K562 (cell line): ENCODE measurements at regions not wholly inside any gene's neighbourhood (a gene's known extent, or its start where the extent isn't known, plus 50 kb on each side); places are given as distances from the start of the nearest gene placed in this dataset.

Experiments
- ATAC-seq: fragments of 200-7000 bp; cut with Tn5 transposase; 3 replicates; pipeline ENCODE4 v1.9.1; 2020; ENCODE audit warnings: moderate library complexity
- BruUV-seq: library from RNA; stranded (reverse); fragments of 400-500 nt; replicated peaks from 2 replicates; lab custom pipeline; 2021; lab: Mats Ljungman, UMichigan
- CTCF ChIA-PET: fragments of 300-600 bp; formaldehyde crosslinking; extraction: SDS; loops from one replicate; lab custom pipeline; 2021; ENCODE audit warnings: low intra/inter-chr PET ratio; lab: Yijun Ruan, JAX
- POLR2A ChIA-PET: fragments of 300-600, 350-650 bp; sonication (Branson Sonifier 250); formaldehyde crosslinking; extraction: SDS; loops from one replicate; lab custom pipeline; 2021; ENCODE audit warnings: antibody characterized with exemption, inconsistent platforms; lab: Yijun Ruan, JAX
- DNase-seq, 4 experiments: peaks; one replicate each; pipeline versions ENCODE4 v3.0.0 to v3.0.0-alpha.2; 2011 to 2018; ENCODE audit warnings: low spot score in 3 of 4, mixed read lengths in 3 of 4; ENCODE audit errors: extremely low read depth in 1 of 4
- FAIRE-seq: peaks from 2 replicates; lab custom pipeline; 2011; peaks lifted over from hg19 to GRCh38; lab: Jason Lieb, UNC
- H2AFZ ChIP-seq: 2 replicates; pipeline ENCODE4 v1.6.0; 2011; ENCODE audit warnings: low read depth, low read length, control low read depth, inconsistent platforms
- H3K27ac ChIP-seq: fragments of 200-600 bp; 3 replicates; pipeline ENCODE4 v1.8.0; 2011; ENCODE audit warnings: low read depth, mild to moderate bottlenecking, control low read depth, inconsistent platforms, low read length, moderate library complexity, mixed read lengths; ENCODE audit errors: extremely low read depth
- H3K27me3 ChIP-seq, 2 experiments: fragments of 300-600 bp in 1 of 2; 2 replicates in 1 of 2; 3 replicates in 1 of 2; pipeline versions ENCODE4 v1.6.0 to v1.8.0; 2011; ENCODE audit warnings: inconsistent platforms in 2 of 2, low read length in 2 of 2, mild to moderate bottlenecking in 1 of 2, mixed read lengths in 1 of 2, moderate library complexity in 1 of 2; ENCODE audit not compliant: control insufficient read depth in 2 of 2, insufficient read depth in 2 of 2
- H3K36me3 ChIP-seq: fragments of 300-600 bp; 3 replicates; pipeline ENCODE4 v1.8.0; 2011; ENCODE audit warnings: mild to moderate bottlenecking, low read length, inconsistent platforms; ENCODE audit not compliant: control insufficient read depth, insufficient read depth
- H3K4me1 ChIP-seq, 2 experiments: fragments of 200-600 bp in 1 of 2; replicated peaks in 1 of 2; 2 replicates in 1 of 2; 3 replicates in 1 of 2; pipeline versions ENCODE4 v1.5.1 to v1.8.0; 2011; ENCODE audit warnings: inconsistent platforms in 2 of 2, low read length in 2 of 2, mild to moderate bottlenecking in 1 of 2, mixed read lengths in 1 of 2, moderate library complexity in 1 of 2; ENCODE audit not compliant: control insufficient read depth in 2 of 2, insufficient read depth in 2 of 2
- H3K4me2 ChIP-seq: 2 replicates; pipeline ENCODE4 v1.6.1; 2011; ENCODE audit warnings: low read length, control low read depth, inconsistent platforms, mixed read lengths; ENCODE audit not compliant: insufficient read depth
- H3K4me3 ChIP-seq: fragments of 200-600 bp; sonication (generic), shearing (Covaris generic); 2 replicates; pipeline ENCODE4 v1.5.1; 2016; ENCODE audit warnings: control low read depth, inconsistent platforms
- H3K79me2 ChIP-seq: fragments of 200-600 bp; 3 replicates; pipeline ENCODE4 v1.8.0; 2011; ENCODE audit warnings: low read length, inconsistent platforms; ENCODE audit not compliant: control insufficient read depth, insufficient read depth
- H3K9ac ChIP-seq, 2 experiments: 2 replicates each; pipeline versions ENCODE4 v1.6.0 to v1.6.1; 2011; ENCODE audit warnings: low read depth in 2 of 2, low read length in 2 of 2, control low read depth in 1 of 2, inconsistent platforms in 1 of 2, mild to moderate bottlenecking in 1 of 2, mixed read lengths in 1 of 2; ENCODE audit not compliant: insufficient read depth in 1 of 2
- H3K9me1 ChIP-seq: one replicate; pipeline ENCODE4 v1.6.0; 2011; ENCODE audit warnings: inconsistent platforms, mild to moderate bottlenecking, low read length, moderate library complexity; ENCODE audit not compliant: control insufficient read depth, insufficient read depth
- H3K9me3 ChIP-seq: replicated peaks from 2 replicates; pipeline ENCODE4 v1.5.1; 2011; ENCODE audit warnings: low read depth, low read length, inconsistent platforms; ENCODE audit not compliant: control insufficient read depth, insufficient read depth
- H4K20me1 ChIP-seq: replicated peaks from 2 replicates; pipeline ENCODE4 v1.6.1; 2011; ENCODE audit warnings: low read length, inconsistent platforms, mixed read lengths; ENCODE audit not compliant: control insufficient read depth, insufficient read depth
- ARID1B ChIP-seq: fragments of 450-650 bp; IDR thresholded peaks from 2 replicates; pipeline ENCODE4 v1.6.1; 2016; ENCODE audit warnings: antibody characterized with exemption, mild to moderate bottlenecking, inconsistent platforms
- FOXP1 ChIP-seq: sonication (generic); formaldehyde crosslinking; IDR thresholded peaks from 2 replicates; pipeline ENCODE4 v1.8.0; 2022; ENCODE audit warnings: mild to moderate bottlenecking, missing genetic modification reagents
- HBP1 ChIP-seq: fragments of 450-650 bp; formaldehyde crosslinking; IDR thresholded peaks from 2 replicates; pipeline ENCODE4 v1.4.0; 2022; ENCODE audit warnings: missing genetic modification characterization
- HDAC1 ChIP-seq, 2 experiments: fragments of 450-650 bp; IDR thresholded peaks; 2 replicates each; pipeline ENCODE4 v1.6.1; 2016 to 2017; ENCODE audit warnings: inconsistent platforms in 1 of 2, mild to moderate bottlenecking in 1 of 2, moderate library complexity in 1 of 2
- HDAC3 ChIP-seq: fragments of 450-650 bp; IDR thresholded peaks from 2 replicates; pipeline ENCODE4 v1.6.1; 2018; ENCODE audit warnings: borderline replicate concordance, mild to moderate bottlenecking, moderate library complexity; ENCODE audit not compliant: partially characterized antibody
- KDM1A ChIP-seq, 2 experiments: fragments of 450-650 bp; IDR thresholded peaks; 2 replicates each; pipeline ENCODE4 v1.6.1; 2016; ENCODE audit warnings: mild to moderate bottlenecking in 2 of 2
- POLR2B ChIP-seq: fragments of 450-650 bp; IDR thresholded peaks from 2 replicates; pipeline ENCODE4 v1.6.1; 2018; ENCODE audit warnings: low read depth; ENCODE audit not compliant: partially characterized antibody
- SUPT5H ChIP-seq: fragments of 450-650 bp; IDR thresholded peaks from 2 replicates; pipeline ENCODE4 v1.6.1; 2016
- WGBS: fragments of 100-300 bp; shearing (Covaris generic); methylation state at CpG from one replicate; pipeline ENCODE4 v1.1.6; 2016; ENCODE audit warnings: low coverage, mixed read lengths; ENCODE audit not compliant: insufficient coverage; ENCODE audit errors: missing lambda C conversion rate; 5-methylcytosine and 5-hydroxymethylcytosine counted together
- in situ Hi-C: fragments of 300-500 bp; cut with MboI; formaldehyde crosslinking; loops from 4 replicates; pipeline ENCODE4 v1.15.0; 2018; ENCODE audit warnings: inconsistent platforms, mixed read lengths
- intact Hi-C: fragments of 100-400 bp; cut with micrococcal nuclease; formaldehyde crosslinking; loops from 2 replicates; pipeline ENCODE4 v1.14.2; 2022
- TF ChIP-seq, protein P1 (sequence below): fragments of 450-650 bp; IDR thresholded peaks from 2 replicates; pipeline ENCODE4 v1.6.1; 2017; ENCODE audit warnings: antibody characterized with exemption

- no peak for DNase-seq
- Histone ChIP-seq H3K4me3 (no peak overlapping the region), H3K9me3 (no peaks in the 10 kb centered on the region), H4K20me1 (0 out of 2 replicates have a peak, but pooled peaks cover 3% of the 10 kb centered on the region), H3K27me3 (no peaks in the 10 kb centered on the region), H3K4me1 (no peaks in the 10 kb centered on the region), H3K9ac (no peak overlapping the region), H3K4me2 (no peak overlapping the region), H3K36me3 (peaks cover 6% of the 10 kb centered on the region; the same call in 2 of the 3 replicates), H3K9me1 (no peaks in the 10 kb centered on the region), H3K27ac (no peak overlapping the region), H2AFZ (no peak overlapping the region), H3K79me2 (no peaks in the 10 kb centered on the region)
- 50% methylated on average over 1 of the region's 1 CpG for WGBS
- no TSS peak for BruUV-seq
- ChIA-PET POLR2A (no interaction called here), CTCF (no interaction called here)
- FAIRE-seq = no peak
- no peak for ATAC-seq
- in situ Hi-C loops (no loop called here), intact Hi-C loops (no loop called here)
- TF ChIP-seq KDM1A (IDR thresholded peaks at IDR 0.05) (0 out of 4 replicates have a peak, but pooled peaks of 1 of the 2 experiments have one; percentile 38), ARID1B (0 out of 2 replicates have a peak, but pooled peaks have one; percentile 19), POLR2B (peak; percentile 38), HDAC1 (IDR thresholded peaks at IDR 0.05) (peak; percentile 10 to 75; a peak in 2 of 4 replicates), HBP1 (CRISPR knock-in tag) (peak; percentile 5; the same call in 1 of the 2 replicates), SUPT5H (peak; percentile 39; the same call in 1 of the 2 replicates), FOXP1 (CRISPR knock-in tag) (no peak), HDAC3 (peak; percentile 29)
- TF ChIP-seq, protein P1, sequence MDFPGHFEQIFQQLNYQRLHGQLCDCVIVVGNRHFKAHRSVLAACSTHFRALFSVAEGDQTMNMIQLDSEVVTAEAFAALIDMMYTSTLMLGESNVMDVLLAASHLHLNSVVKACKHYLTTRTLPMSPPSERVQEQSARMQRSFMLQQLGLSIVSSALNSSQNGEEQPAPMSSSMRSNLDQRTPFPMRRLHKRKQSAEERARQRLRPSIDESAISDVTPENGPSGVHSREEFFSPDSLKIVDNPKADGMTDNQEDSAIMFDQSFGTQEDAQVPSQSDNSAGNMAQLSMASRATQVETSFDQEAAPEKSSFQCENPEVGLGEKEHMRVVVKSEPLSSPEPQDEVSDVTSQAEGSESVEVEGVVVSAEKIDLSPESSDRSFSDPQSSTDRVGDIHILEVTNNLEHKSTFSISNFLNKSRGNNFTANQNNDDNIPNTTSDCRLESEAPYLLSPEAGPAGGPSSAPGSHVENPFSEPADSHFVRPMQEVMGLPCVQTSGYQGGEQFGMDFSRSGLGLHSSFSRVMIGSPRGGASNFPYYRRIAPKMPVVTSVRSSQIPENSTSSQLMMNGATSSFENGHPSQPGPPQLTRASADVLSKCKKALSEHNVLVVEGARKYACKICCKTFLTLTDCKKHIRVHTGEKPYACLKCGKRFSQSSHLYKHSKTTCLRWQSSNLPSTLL = no peak
Observed at GRCh38 chr21:38057626-38058025, 141.4 kb upstream of the KCNJ6 start.
